ENCODE measurements at regions not wholly inside any gene's neighbourhood (a gene's known extent, or its start where the extent isn't known, plus 50 kb on each side); places are given as distances from the start of the nearest gene placed in this dataset.

GRCh38 chr20:2238601-2239000, 57.2 kb upstream of the TGM3 start:
- no peak for TF ChIP-seq POLR2AphosphoS5 (IDR thresholded peaks at IDR 0.05; ENCODE audit: low read depth, low read length)
- TF ChIP-seq TAF1 (IDR thresholded peaks at IDR 0.05; ENCODE audit: borderline replicate concordance, insufficient read depth, low read length) = no peak
- no peak for TF ChIP-seq FOXP2 (optimal IDR thresholded peaks at IDR 0.05; ENCODE audit: borderline replicate concordance, extremely low read depth, extremely low read length, insufficient read depth)
